ENCODE measurements at regions not wholly inside any gene's neighbourhood (a gene's known extent, or its start where the extent isn't known, plus 50 kb on each side); places are given as distances from the start of the nearest gene placed in this dataset.

DNA sequence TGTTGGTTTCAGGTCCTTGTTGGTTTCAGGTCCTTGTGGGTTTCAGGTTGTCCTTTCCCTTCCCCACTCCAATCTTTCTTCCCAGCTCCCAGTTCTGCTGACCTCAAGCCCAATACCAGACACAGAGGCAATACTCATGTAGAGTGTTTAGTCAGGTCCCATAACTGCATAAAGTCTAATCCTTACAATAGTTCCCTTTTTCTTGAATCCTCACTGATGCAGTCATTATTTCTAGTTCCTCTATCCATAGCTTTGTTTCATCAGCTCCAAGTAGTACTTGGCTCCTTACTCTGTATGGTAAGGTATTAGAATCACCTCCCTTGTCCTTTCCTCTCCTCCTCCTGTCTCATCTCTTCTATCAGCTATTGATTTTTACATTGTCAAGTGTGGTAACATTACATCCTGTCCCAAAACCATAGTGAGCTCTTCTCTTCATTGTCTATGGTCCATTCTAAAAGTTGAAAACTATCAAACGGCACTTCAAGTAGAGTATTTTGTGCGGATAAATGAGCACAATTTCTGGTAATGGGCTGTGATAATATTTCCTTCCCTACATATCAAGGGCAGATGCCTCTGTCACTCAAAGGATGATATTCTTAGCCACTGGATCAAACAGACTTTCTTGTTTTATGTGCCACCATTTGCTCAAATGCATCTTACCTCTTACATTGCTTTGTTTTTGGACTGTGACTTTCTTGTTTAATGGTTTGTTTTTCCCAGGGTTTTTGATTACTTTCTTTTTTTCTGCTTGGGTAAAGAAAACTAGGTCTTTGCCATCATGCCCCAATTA is 57.2 kb upstream of the JDP2 start:
- H3K4me3 ChIP-seq (ENCODE audit: low read depth, low read length): no peak overlapping the region
- TF ChIP-seq CTCF (IDR thresholded peaks at IDR 0.05; ENCODE audit: low read depth, low read length): no peak

DNA sequence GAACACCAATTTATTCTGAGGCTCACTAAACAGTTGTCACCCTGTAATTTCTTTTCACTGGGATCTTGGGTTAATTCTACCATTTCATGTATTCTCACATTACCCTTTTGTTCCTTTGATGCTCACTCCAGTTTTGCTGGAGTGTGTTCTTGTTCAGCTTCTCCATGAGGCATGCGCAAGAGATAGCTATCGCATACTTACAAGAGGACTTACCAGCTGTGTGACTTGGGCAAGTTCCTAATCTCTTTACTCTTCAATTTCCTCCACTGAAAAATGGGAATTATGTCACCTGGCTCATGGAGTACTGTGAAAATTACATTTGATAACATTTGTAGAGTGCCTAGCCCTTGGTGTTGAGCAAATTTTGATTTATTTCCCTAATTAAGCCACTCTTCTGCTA is 56.5 kb upstream of the JDP2 start:
- no peak overlapping the region for H3K4me3 ChIP-seq (ENCODE audit: low read depth, low read length)
- no peak for TF ChIP-seq CTCF (IDR thresholded peaks at IDR 0.05; ENCODE audit: low read depth, low read length)

- no peak for TF ChIP-seq CTCF (IDR thresholded peaks at IDR 0.05; ENCODE audit: low read depth, low read length)
- no peak overlapping the region for H3K4me3 ChIP-seq (ENCODE audit: low read depth, low read length)
Observed at GRCh38 chr14:75372260-75372659, 55.6 kb upstream of the JDP2 start.

GRCh38 chr14:75373133-75373532 is 54.7 kb upstream of the JDP2 start:
- TF ChIP-seq CTCF (IDR thresholded peaks at IDR 0.05; ENCODE audit: low read depth, low read length): no peak
- H3K4me3 ChIP-seq (ENCODE audit: low read depth, low read length): no peak overlapping the region

DNA sequence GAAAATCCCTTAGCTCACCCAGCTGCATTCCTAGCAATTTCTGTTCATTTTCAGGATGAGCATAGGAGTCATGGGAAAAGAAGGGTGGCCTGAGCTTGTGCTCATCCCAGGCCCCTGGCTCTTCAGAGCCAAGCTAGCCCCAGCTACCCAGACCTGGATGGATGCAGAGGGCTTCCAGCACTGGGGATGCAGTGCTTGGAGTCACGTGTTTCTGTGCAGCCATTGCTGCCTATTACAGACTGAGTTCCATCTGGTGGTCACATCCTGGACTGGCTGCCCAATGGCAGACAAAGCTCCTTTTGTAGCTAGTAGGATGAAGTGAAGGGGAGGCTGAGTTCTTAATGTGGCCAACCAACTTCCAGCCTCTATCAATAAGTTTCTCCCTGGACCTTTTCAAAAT is 54.2 kb upstream of the JDP2 start:
- H3K4me3 ChIP-seq (ENCODE audit: low read depth, low read length): no peak overlapping the region
- no peak for TF ChIP-seq CTCF (IDR thresholded peaks at IDR 0.05; ENCODE audit: low read depth, low read length)

DNA sequence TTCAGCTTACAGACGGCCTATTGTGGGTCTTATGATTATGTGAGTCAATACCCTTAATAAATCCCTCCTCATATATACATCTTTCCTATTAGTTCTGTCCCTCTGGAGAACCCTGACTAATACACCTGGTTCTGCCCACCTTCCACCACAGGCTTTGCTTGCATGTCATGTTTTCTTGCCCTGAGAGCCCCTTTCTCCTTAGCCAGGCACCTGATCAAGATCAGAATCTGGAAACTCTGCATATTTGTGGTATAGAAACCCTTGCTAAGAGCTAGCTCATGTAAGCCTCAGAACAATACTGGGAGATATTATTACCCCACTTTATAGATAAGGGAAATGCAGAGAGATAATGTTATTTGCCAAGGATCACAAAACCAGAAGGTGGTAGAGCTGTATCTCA is 52.9 kb upstream of the JDP2 start:
- no peak for TF ChIP-seq CTCF (IDR thresholded peaks at IDR 0.05; ENCODE audit: low read depth, low read length)
- H3K4me3 ChIP-seq (ENCODE audit: low read depth, low read length): no peak overlapping the region

GRCh38 chr14:75375983-75376382 is 51.8 kb upstream of the JDP2 start:
- H3K4me3 ChIP-seq (ENCODE audit: low read depth, low read length): no peak overlapping the region
- no peak for TF ChIP-seq CTCF (IDR thresholded peaks at IDR 0.05; ENCODE audit: low read depth, low read length)

All from WI38 (cell line).